Hepatocyte (in vitro differentiated cells): ENCODE measurements at regions not wholly inside any gene's neighbourhood (a gene's known extent, or its start where the extent isn't known, plus 50 kb on each side); places are given as distances from the start of the nearest gene placed in this dataset.

Experiments
- EZH2 ChIP-seq: fragments of 200-600 bp; sonication (generic); IDR thresholded peaks from 2 replicates; pipeline ENCODE4 v1.6.1; 2016; ENCODE audit warnings: antibody characterized with exemption, mild to moderate bottlenecking, borderline replicate concordance
- EZH2phosphoT487 ChIP-seq: fragments of 200-600 bp; sonication (generic); IDR thresholded peaks from one replicate; pipeline ENCODE4 v1.6.1; 2018; ENCODE audit warnings: antibody characterized with exemption, mild to moderate bottlenecking, low read depth, moderate library complexity; ENCODE audit not compliant: unreplicated experiment, severe bottlenecking
- TF ChIP-seq, protein P1 (sequence below): fragments of 200-600 bp; sonication (generic); IDR thresholded peaks from 2 replicates; pipeline ENCODE4 v1.5.1; 2016; ENCODE audit warnings: antibody characterized with exemption, mild to moderate bottlenecking; ENCODE audit not compliant: poor library complexity

DNA sequence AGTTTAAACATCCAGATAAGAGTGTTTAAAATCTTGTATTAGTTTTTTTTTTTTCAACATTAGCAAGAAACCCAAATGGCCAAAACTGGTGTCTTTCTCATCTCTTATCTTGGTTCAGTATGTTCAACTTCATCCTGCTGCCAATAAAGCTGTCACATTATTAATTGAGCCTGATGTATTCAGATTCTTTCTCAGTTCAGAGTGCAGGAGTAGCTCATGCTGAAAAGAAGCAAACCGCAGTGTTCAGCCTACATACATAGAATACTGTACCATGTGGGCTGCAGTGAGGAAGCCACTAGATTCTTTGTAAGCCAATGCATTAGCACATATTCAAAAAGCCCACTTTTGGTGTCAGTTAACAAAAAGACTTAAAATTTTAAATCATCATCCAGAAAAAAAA lies 76.2 kb downstream of the C18orf54 start:
- TF ChIP-seq, protein P1, sequence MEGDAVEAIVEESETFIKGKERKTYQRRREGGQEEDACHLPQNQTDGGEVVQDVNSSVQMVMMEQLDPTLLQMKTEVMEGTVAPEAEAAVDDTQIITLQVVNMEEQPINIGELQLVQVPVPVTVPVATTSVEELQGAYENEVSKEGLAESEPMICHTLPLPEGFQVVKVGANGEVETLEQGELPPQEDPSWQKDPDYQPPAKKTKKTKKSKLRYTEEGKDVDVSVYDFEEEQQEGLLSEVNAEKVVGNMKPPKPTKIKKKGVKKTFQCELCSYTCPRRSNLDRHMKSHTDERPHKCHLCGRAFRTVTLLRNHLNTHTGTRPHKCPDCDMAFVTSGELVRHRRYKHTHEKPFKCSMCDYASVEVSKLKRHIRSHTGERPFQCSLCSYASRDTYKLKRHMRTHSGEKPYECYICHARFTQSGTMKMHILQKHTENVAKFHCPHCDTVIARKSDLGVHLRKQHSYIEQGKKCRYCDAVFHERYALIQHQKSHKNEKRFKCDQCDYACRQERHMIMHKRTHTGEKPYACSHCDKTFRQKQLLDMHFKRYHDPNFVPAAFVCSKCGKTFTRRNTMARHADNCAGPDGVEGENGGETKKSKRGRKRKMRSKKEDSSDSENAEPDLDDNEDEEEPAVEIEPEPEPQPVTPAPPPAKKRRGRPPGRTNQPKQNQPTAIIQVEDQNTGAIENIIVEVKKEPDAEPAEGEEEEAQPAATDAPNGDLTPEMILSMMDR, result no peak
- no peak for TF ChIP-seq EZH2
- no peak for TF ChIP-seq EZH2phosphoT487
